ENCODE measurements at regions not wholly inside any gene's neighbourhood (a gene's known extent, or its start where the extent isn't known, plus 50 kb on each side); places are given as distances from the start of the nearest gene placed in this dataset.

DNA sequence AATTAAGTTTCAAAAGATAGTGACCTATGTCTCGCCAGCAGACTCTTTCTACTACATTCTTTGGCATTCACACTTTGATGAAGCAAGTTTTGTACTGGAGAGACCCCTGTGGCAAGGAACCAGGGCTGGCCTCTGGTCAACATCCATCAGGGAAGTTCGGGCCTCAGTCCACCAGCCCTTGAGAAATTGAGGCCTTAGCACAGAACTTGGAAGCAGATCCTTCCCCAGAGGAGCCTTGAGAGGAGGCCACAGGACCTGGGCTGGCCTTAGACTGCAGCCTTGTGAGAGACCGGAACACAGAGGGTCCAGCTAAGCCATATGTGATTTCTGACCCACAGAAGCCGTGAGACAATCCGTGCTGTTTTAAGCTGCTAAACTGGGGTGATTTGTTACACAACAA lies 317.9 kb downstream of the ZSWIM6 start:
- TF ChIP-seq, protein P1, sequence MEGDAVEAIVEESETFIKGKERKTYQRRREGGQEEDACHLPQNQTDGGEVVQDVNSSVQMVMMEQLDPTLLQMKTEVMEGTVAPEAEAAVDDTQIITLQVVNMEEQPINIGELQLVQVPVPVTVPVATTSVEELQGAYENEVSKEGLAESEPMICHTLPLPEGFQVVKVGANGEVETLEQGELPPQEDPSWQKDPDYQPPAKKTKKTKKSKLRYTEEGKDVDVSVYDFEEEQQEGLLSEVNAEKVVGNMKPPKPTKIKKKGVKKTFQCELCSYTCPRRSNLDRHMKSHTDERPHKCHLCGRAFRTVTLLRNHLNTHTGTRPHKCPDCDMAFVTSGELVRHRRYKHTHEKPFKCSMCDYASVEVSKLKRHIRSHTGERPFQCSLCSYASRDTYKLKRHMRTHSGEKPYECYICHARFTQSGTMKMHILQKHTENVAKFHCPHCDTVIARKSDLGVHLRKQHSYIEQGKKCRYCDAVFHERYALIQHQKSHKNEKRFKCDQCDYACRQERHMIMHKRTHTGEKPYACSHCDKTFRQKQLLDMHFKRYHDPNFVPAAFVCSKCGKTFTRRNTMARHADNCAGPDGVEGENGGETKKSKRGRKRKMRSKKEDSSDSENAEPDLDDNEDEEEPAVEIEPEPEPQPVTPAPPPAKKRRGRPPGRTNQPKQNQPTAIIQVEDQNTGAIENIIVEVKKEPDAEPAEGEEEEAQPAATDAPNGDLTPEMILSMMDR (IDR thresholded peaks at IDR 0.05) = no peak
- H3K9me3 ChIP-seq = no peaks in the 10 kb centered on the region
- no peaks in the 10 kb centered on the region for H3K4me1 ChIP-seq (ENCODE audit: control insufficient read depth in 1 of 2, insufficient read depth in 1 of 2, low read depth in 1 of 2, low read length in 1 of 2)
- H3K27me3 ChIP-seq = no peaks in the 10 kb centered on the region
- H3K27ac ChIP-seq = no peak overlapping the region
- no peak overlapping the region for H3K4me3 ChIP-seq (ENCODE audit: low read depth in 1 of 2, low read length in 1 of 2)
- no peaks in the 10 kb centered on the region for H3K36me3 ChIP-seq

DNA sequence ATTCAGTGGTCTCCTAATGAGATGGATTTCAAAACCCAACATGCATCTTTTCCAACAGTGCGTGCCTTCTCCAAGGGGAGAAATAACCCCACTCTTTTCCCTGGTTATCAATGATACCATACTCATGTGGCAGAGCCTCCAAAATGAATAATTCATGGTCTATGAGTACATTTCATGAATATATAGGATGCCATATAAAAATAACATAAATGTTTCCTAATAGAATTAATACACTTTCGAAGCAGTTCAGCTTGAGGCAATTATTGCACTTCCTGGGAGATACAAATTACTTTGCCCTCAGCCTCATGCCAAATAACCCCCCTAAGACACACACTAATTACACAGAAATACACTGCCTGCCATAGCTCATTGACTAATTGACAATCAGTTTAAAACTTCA lies 318.6 kb downstream of the ZSWIM6 start:
- H3K36me3 ChIP-seq = no peaks in the 10 kb centered on the region
- H3K27ac ChIP-seq = no peak overlapping the region
- TF ChIP-seq, protein P1 (IDR thresholded peaks at IDR 0.05) = no peak
- H3K4me3 ChIP-seq (ENCODE audit: low read depth in 1 of 2, low read length in 1 of 2) = no peak overlapping the region
- H3K27me3 ChIP-seq = no peaks in the 10 kb centered on the region
- H3K9me3 ChIP-seq = no peaks in the 10 kb centered on the region
- H3K4me1 ChIP-seq (ENCODE audit: control insufficient read depth in 1 of 2, insufficient read depth in 1 of 2, low read depth in 1 of 2, low read length in 1 of 2) = no peaks in the 10 kb centered on the region

DNA sequence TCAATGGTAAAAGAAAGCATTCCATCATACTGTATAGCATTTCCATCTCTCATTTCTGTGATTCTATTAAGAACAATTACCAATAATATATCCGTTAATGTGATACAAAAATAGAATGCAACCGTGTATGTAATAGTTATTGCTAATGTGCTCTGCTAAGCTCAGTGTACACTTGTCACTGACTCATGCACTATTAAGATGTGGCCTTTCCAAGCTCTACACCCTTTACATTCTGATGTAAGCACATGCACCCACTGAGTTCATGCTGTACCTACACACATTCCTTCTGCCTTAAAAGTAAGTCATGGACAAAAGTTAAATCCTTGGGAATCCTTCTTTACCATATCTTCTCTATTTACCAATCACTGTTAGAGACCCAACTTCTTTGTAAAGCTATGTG lies 319.1 kb downstream of the ZSWIM6 start:
- TF ChIP-seq, protein P1 (IDR thresholded peaks at IDR 0.05) = no peak
- peaks cover 3% of the 10 kb centered on the region for H3K27me3 ChIP-seq
- H3K36me3 ChIP-seq = no peaks in the 10 kb centered on the region
- H3K4me1 ChIP-seq (ENCODE audit: control insufficient read depth in 1 of 2, insufficient read depth in 1 of 2, low read depth in 1 of 2, low read length in 1 of 2) = no peaks in the 10 kb centered on the region
- no peaks in the 10 kb centered on the region for H3K9me3 ChIP-seq
- no peak overlapping the region for H3K27ac ChIP-seq
- no peak overlapping the region for H3K4me3 ChIP-seq (ENCODE audit: low read depth in 1 of 2, low read length in 1 of 2)

DNA sequence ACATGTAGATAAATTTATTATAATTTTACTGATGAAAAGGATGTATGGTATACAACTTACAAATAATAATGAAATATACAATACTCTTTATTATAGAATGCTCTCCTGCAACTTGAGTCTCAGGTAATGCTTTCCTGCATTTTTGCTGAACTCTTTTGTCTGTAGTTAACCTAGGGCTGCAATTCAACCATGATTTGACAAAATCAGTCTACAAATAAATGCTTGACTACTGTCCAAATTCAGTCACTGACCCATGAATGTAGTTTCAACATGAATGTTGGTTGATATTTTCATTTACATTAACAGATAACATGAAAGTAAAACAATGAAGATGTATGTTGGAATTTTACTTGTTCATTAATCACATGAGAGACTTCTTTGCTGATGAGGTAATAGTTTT lies 320.9 kb downstream of the ZSWIM6 start:
- peaks cover 3% of the 10 kb centered on the region for H3K27me3 ChIP-seq
- TF ChIP-seq, protein P1 (IDR thresholded peaks at IDR 0.05) = no peak
- H3K27ac ChIP-seq = no peak overlapping the region
- H3K9me3 ChIP-seq = no peaks in the 10 kb centered on the region
- H3K36me3 ChIP-seq = no peaks in the 10 kb centered on the region
- H3K4me1 ChIP-seq (ENCODE audit: control insufficient read depth in 1 of 2, insufficient read depth in 1 of 2, low read depth in 1 of 2, low read length in 1 of 2) = no peaks in the 10 kb centered on the region
- no peak overlapping the region for H3K4me3 ChIP-seq (ENCODE audit: low read depth in 1 of 2, low read length in 1 of 2)

DNA sequence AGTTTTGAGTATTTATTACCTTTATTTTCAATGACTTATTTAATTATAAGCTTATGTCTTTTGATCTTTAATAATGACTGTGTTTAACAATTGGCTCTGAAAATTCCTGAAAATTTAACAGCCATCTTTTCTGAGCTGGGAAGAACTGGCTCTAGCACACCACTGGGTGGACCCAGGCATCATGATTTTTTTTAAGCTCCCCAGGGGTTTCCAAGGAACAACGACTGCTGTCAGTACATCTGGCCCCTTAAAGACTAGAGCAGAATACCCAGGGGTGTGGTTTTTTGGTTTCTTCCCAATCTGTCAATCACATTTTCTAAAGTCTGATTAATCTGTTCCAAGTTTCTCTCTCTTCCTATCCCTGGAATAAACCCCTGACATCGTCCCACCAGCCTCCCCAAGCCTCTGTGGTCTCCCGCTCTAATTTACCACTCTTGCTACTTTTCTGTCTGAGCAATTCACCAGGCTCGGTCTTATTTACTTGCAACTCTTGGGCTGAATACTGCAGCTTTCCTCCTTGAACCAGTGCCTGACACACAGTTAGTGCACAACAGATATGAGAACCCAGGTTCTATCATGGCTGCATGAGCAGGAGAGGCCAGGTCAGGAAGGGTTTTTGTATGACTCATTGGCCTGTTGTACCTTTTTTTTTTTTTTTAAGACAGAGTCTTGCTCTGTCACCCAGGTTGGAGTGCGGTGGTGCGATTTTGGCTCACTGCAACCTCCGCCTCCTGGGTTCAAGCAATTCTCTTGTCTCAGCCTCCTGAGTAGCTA lies 321.9 kb downstream of the ZSWIM6 start:
- no peak overlapping the region for H3K27ac ChIP-seq
- TF ChIP-seq, protein P1 (IDR thresholded peaks at IDR 0.05) = no peak

More for the DNA sequence above, 321.9 kb downstream of the ZSWIM6 start:
- no peak overlapping the region for H3K4me3 ChIP-seq (ENCODE audit: low read depth in 1 of 2, low read length in 1 of 2)
- no peaks in the 10 kb centered on the region for H3K36me3 ChIP-seq
- H3K27me3 ChIP-seq = peaks cover 3% of the 10 kb centered on the region
- H3K9me3 ChIP-seq = no peaks in the 10 kb centered on the region
- H3K4me1 ChIP-seq (ENCODE audit: control insufficient read depth in 1 of 2, insufficient read depth in 1 of 2, low read depth in 1 of 2, low read length in 1 of 2) = no peaks in the 10 kb centered on the region

All from neutrophil (primary cell).